ENCODE measurements at regions not wholly inside any gene's neighbourhood (a gene's known extent, or its start where the extent isn't known, plus 50 kb on each side); places are given as distances from the start of the nearest gene placed in this dataset.

DNA sequence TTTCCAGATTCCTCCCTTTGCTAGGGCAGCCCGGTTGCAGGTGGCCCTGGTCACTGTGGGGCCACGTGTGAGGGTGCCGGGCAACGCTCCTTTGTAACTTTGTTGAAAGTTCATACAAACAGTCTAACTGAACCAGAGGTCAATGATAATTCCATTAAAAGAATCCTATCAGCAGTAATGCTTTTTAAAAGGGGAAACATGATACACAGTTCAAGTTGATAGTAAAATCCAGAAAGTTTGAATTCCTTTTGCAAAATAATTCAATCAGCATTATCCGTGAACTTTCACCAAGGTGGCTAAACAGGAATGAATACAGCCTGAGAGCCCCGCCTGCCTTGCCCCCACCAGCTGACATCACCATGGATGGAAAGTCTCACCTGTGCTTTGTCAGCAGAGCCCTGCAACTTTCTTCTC, 166.2 kb downstream of the ACKR3 start:
- peaks cover 26% of the 10 kb centered on the region for H3K27me3 ChIP-seq (ENCODE audit: insufficient read depth, low read length)
- no peaks in the 10 kb centered on the region for H3K36me3 ChIP-seq (ENCODE audit: insufficient read depth, low read length)
- H3K27ac ChIP-seq (ENCODE audit: low read depth, low read length), result no peak overlapping the region
- H3K4me1 ChIP-seq (ENCODE audit: control insufficient read depth, insufficient read depth, low read length, unreplicated experiment), result peaks cover 14% of the 10 kb centered on the region
- no peak overlapping the region for H3K4me3 ChIP-seq (ENCODE audit: low read depth, low read length)
- H3K79me2 ChIP-seq (ENCODE audit: control insufficient read depth, insufficient read depth, low read length, unreplicated experiment), result no peaks in the 10 kb centered on the region
- no peak overlapping the region for H2AFZ ChIP-seq (ENCODE audit: low read length, unreplicated experiment)

DNA sequence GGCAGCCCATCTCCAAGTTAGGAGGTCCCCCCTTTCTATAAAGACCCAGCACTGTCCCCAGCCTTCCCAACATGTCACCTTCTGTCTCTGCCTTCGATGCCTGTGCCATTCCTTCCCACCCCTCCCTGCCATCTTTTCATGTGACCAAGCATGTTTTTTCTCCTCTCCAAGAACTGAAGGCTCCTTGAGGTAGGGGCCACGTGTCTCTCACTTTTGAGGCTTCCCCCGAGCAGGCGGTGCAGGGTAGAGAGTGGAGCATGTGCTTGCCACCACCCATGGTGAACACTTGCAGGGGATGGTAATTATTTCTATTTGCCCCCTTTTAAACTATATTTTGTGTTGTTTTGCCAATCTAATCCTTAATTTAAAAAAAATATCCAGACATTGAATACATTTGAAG, 168.4 kb downstream of the ACKR3 start:
- no peaks in the 10 kb centered on the region for H3K36me3 ChIP-seq (ENCODE audit: insufficient read depth, low read length)
- peaks cover 26% of the 10 kb centered on the region for H3K27me3 ChIP-seq (ENCODE audit: insufficient read depth, low read length)
- no peak overlapping the region for H3K27ac ChIP-seq (ENCODE audit: low read depth, low read length)
- H3K4me1 ChIP-seq (ENCODE audit: control insufficient read depth, insufficient read depth, low read length, unreplicated experiment), result peaks cover 4% of the 10 kb centered on the region
- H3K4me3 ChIP-seq (ENCODE audit: low read depth, low read length), result no peak overlapping the region
- H2AFZ ChIP-seq (ENCODE audit: low read length, unreplicated experiment), result no peak overlapping the region
- no peaks in the 10 kb centered on the region for H3K79me2 ChIP-seq (ENCODE audit: control insufficient read depth, insufficient read depth, low read length, unreplicated experiment)

DNA sequence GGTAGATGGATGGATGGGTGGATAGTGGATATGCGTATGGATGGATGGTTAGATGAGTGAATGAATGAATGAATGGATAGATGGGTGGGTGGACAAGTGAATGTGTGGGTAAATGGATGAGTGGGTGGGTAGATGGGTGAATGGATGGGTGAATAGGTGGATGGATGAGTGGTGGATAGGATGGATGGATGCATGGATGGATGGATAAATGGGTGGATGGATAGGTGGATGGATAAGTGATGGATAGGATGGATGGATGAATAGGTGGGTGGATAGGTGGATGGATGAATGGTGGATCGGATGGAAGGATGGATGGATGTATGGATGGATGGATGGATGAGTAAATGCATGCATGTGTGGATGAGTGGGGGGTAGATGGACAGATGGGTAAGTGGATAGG, 169.3 kb downstream of the ACKR3 start:
- no peak overlapping the region for H3K4me3 ChIP-seq (ENCODE audit: low read depth, low read length)
- no peak overlapping the region for H2AFZ ChIP-seq (ENCODE audit: low read length, unreplicated experiment)
- H3K36me3 ChIP-seq (ENCODE audit: insufficient read depth, low read length), result no peaks in the 10 kb centered on the region
- H3K27ac ChIP-seq (ENCODE audit: low read depth, low read length), result no peak overlapping the region
- no peaks in the 10 kb centered on the region for H3K79me2 ChIP-seq (ENCODE audit: control insufficient read depth, insufficient read depth, low read length, unreplicated experiment)
- peaks cover 26% of the 10 kb centered on the region for H3K27me3 ChIP-seq (ENCODE audit: insufficient read depth, low read length)
- H3K4me1 ChIP-seq (ENCODE audit: control insufficient read depth, insufficient read depth, low read length, unreplicated experiment), result peaks cover 13% of the 10 kb centered on the region

DNA sequence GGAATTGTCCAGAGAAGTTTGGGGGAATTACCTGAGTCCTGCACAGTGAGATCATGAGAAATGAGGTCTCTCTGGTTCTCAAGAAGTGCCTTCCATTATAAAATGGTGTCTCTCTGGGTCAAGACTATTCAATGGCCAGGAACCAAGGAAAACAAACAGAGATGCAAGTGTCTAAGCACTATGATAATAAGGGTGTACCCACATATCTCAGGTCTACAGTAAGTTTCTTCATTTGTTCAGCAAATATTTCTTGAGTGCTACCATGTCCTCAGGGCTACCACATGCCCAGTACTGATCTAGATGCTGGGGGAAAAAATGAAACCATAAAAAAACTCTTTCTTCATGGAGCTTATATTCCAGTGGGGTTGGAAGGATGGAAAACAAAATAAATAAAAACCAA, 170.0 kb downstream of the ACKR3 start:
- H3K27me3 ChIP-seq (ENCODE audit: insufficient read depth, low read length), result peaks cover 26% of the 10 kb centered on the region
- H3K36me3 ChIP-seq (ENCODE audit: insufficient read depth, low read length), result no peaks in the 10 kb centered on the region
- no peak overlapping the region for H2AFZ ChIP-seq (ENCODE audit: low read length, unreplicated experiment)
- H3K4me1 ChIP-seq (ENCODE audit: control insufficient read depth, insufficient read depth, low read length, unreplicated experiment), result peaks cover 20% of the 10 kb centered on the region
- no peak overlapping the region for H3K4me3 ChIP-seq (ENCODE audit: low read depth, low read length)
- H3K27ac ChIP-seq (ENCODE audit: low read depth, low read length), result no peak overlapping the region
- no peaks in the 10 kb centered on the region for H3K79me2 ChIP-seq (ENCODE audit: control insufficient read depth, insufficient read depth, low read length, unreplicated experiment)

DNA sequence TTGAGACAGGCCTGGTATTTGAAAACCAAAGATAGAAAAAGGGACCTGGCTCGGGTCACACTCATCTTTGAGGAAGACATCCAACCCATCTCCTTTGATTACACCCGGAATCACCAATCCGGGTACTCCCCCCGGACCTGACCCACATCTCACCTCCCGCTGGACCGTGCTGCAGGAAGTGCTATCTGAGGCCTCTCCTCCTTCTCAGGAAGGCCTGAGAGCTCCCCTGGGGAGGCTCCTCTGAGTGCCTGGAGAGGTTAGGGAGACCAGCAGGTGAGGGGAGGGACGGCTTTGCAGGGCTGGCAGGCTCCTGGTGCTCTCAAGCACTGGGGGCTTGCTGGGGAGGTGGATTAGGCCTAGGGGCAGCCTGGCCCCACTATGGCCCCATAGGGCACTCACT, 170.9 kb downstream of the ACKR3 start:
- Histone ChIP-seq H2AFZ (ENCODE audit: low read length, unreplicated experiment) (no peak overlapping the region), H3K4me3 (ENCODE audit: low read depth, low read length) (no peak overlapping the region), H3K27me3 (ENCODE audit: insufficient read depth, low read length) (peaks cover 26% of the 10 kb centered on the region), H3K27ac (ENCODE audit: low read depth, low read length) (no peak overlapping the region), H3K36me3 (ENCODE audit: insufficient read depth, low read length) (no peaks in the 10 kb centered on the region), H3K4me1 (ENCODE audit: control insufficient read depth, insufficient read depth, low read length, unreplicated experiment) (peaks cover 28% of the 10 kb centered on the region), H3K79me2 (ENCODE audit: control insufficient read depth, insufficient read depth, low read length, unreplicated experiment) (no peaks in the 10 kb centered on the region)

DNA sequence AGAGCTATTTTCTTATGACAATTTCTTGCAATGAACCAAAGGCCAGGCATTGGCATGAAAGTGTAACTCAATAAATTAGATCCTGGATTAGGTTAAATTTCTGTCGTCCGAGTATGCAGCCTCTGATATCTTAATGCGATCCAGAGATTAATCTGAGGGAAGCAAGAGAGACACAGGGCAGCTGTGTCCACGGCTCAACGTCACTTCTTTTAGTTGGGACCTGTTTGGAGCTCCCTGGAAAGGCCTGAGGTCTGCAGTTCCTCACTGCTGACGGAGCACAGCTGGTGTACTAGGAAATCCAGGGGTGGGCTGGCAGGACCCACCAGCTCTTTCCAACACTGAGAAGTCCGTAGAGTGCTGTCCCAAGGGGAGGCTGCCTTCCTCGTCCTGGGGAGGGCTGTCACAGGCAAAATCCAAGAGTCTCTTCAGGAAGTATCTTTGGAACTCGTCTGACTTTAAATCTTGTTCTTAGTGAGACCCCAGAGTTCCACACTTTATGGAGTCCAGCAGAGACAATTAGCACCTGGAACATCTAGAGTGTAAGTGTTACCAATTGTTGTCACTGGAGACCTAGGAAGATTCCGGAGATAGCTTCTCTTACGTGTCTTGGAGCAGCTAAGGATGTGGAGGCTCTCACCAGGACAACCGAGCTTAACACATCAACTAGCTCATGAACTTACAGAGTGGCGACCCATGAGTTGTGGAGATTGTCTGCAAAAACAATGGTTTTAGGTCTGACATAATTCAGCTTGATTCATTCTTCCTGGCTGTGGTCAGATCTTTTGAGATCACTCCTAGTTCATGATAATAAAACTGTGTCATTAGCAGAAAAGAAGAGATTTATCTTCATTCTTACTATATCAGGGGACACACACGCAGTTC, 173.7 kb downstream of the ACKR3 start:
- Histone ChIP-seq H3K4me1 (ENCODE audit: control insufficient read depth, insufficient read depth, low read length, unreplicated experiment) (peaks cover 48% of the 10 kb centered on the region), H3K79me2 (ENCODE audit: control insufficient read depth, insufficient read depth, low read length, unreplicated experiment) (no peaks in the 10 kb centered on the region), H3K27me3 (ENCODE audit: insufficient read depth, low read length) (peaks cover 9% of the 10 kb centered on the region), H3K36me3 (ENCODE audit: insufficient read depth, low read length) (no peaks in the 10 kb centered on the region), H2AFZ (ENCODE audit: low read length, unreplicated experiment) (no peak overlapping the region), H3K27ac (ENCODE audit: low read depth, low read length) (peak overlapping the region; percentile 95), H3K4me3 (ENCODE audit: low read depth, low read length) (peak overlapping the region; percentile 51)

DNA sequence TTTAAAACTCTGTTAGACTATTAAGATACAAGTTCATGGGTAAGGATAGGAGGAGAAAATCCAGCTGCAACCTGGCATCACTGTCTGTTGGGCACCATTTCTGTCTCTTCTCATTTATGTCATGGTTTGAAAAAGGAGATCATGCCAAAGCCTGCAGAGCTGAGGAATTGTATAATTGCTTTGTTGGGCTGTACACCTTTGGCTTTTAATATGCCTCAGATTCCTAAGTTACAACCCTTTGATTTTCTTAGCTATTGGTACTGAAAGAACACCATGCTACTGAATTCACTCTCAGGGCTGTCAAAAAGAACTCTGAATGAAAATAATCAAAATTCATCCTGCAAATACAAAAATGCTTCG, 174.3 kb downstream of the ACKR3 start:
- Histone ChIP-seq H3K4me1 (ENCODE audit: control insufficient read depth, insufficient read depth, low read length, unreplicated experiment) (peaks cover 54% of the 10 kb centered on the region), H2AFZ (ENCODE audit: low read length, unreplicated experiment) (no peak overlapping the region), H3K79me2 (ENCODE audit: control insufficient read depth, insufficient read depth, low read length, unreplicated experiment) (no peaks in the 10 kb centered on the region), H3K36me3 (ENCODE audit: insufficient read depth, low read length) (no peaks in the 10 kb centered on the region), H3K27ac (ENCODE audit: low read depth, low read length) (peak overlapping the region; percentile 95), H3K4me3 (ENCODE audit: low read depth, low read length) (peak overlapping the region; percentile 51), H3K27me3 (ENCODE audit: insufficient read depth, low read length) (peaks cover 5% of the 10 kb centered on the region; the same call in 1 of the 2 replicates)

DNA sequence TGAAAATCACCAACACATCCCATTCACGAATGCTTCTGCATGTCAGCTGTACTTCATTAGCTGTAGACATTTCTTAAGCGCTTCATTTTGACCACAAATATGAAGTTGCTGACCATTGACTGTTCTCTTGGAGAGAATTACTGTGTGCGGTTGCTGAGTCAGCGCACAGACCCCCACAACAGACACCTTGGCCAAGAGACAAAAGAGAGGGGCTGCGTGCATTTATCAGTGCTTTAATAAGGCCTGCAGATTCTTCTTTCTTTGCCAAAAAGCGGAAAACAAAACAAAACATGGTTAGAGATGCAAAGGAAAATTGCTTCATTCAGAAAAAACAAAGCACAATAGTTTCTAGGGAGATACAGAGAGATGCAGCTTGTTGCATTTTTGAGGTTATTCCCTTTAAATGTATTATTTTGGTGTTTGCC, 174.7 kb downstream of the ACKR3 start:
- Histone ChIP-seq H3K4me3 (ENCODE audit: low read depth, low read length) (peak overlapping the region; percentile 51; the same call in 1 of the 2 replicates), H3K4me1 (ENCODE audit: control insufficient read depth, insufficient read depth, low read length, unreplicated experiment) (peaks cover 58% of the 10 kb centered on the region), H2AFZ (ENCODE audit: low read length, unreplicated experiment) (no peak overlapping the region), H3K27me3 (ENCODE audit: insufficient read depth, low read length) (peaks cover 1% of the 10 kb centered on the region; the same call in 1 of the 2 replicates), H3K27ac (ENCODE audit: low read depth, low read length) (peak overlapping the region; percentile 95), H3K79me2 (ENCODE audit: control insufficient read depth, insufficient read depth, low read length, unreplicated experiment) (no peaks in the 10 kb centered on the region), H3K36me3 (ENCODE audit: insufficient read depth, low read length) (no peaks in the 10 kb centered on the region)

DNA sequence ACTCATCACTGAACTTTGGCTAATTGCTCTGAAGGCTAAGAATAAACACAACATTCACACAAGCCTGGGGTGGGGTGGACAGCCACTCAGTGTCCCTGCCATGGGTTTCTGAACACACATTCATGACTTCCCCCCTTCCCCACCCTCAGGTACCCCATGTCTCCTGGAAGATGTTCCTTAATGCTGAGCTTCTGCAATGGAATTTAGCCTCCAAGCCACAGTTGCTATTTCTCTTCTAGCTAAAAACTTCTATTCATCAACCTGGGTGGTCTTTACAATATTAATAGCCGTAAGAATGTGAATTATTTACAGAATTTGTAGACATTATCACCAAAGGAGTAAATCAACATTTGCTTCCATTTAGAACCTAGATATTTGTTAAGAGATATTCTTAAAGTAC, 175.1 kb downstream of the ACKR3 start:
- no peaks in the 10 kb centered on the region for H3K27me3 ChIP-seq (ENCODE audit: insufficient read depth, low read length)
- H3K27ac ChIP-seq (ENCODE audit: low read depth, low read length), result peak overlapping the region; percentile 95
- H3K4me1 ChIP-seq (ENCODE audit: control insufficient read depth, insufficient read depth, low read length, unreplicated experiment), result peaks cover 62% of the 10 kb centered on the region
- H3K79me2 ChIP-seq (ENCODE audit: control insufficient read depth, insufficient read depth, low read length, unreplicated experiment), result no peaks in the 10 kb centered on the region
- no peak overlapping the region for H2AFZ ChIP-seq (ENCODE audit: low read length, unreplicated experiment)
- 0 out of 2 replicates have a peak overlapping the region, but pooled peaks have one; percentile 0 for H3K4me3 ChIP-seq (ENCODE audit: low read depth, low read length)
- H3K36me3 ChIP-seq (ENCODE audit: insufficient read depth, low read length), result no peaks in the 10 kb centered on the region

DNA sequence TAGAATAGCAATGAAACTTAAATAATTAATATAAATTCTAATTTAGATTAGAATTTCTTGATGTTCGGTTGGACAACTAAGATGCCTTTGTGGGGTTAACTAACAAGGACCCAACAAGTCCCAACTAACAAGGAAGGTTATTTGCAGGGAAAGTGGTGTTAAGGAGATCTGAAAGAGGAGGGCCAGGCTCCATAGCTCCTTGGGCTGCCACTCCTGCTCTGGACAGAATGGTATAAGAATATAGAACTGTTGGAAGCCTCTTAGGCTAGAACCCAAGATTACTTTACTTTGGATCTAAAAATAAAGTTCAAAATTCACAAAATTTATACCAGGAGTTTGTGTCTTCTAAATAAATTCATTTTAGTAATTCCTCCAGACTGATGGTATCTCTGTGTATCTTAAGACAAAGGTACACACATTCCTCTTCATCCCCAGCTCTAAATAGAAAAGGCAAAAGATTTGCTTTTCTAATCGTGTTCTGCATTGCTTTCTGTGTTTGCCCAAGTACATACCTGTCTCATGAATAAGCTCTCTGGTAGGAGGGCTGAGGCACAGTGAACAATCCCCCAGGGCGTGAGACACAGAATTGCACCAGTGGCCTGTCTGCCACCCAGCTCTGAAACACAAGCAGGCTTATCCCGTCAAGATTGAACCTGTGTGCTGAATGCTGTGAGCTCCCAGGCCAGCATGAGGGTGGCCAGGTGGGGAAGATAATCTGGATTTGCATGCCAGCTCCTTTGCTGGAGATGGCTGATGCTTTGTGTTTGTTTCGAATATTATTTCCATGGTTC, 176.0 kb downstream of the ACKR3 start:
- Histone ChIP-seq H3K4me3 (ENCODE audit: low read depth, low read length) (peak overlapping the region; percentile 28; the same call in 1 of the 2 replicates), H2AFZ (ENCODE audit: low read length, unreplicated experiment) (no peak overlapping the region), H3K27me3 (ENCODE audit: insufficient read depth, low read length) (no peaks in the 10 kb centered on the region), H3K79me2 (ENCODE audit: control insufficient read depth, insufficient read depth, low read length, unreplicated experiment) (no peaks in the 10 kb centered on the region), H3K27ac (ENCODE audit: low read depth, low read length) (peak overlapping the region; percentile 95), H3K4me1 (ENCODE audit: control insufficient read depth, insufficient read depth, low read length, unreplicated experiment) (peaks cover 63% of the 10 kb centered on the region), H3K36me3 (ENCODE audit: insufficient read depth, low read length) (no peaks in the 10 kb centered on the region)
